Cardiac fibroblast (primary cell): ENCODE measurements at regions not wholly inside any gene's neighbourhood (a gene's known extent, or its start where the extent isn't known, plus 50 kb on each side); places are given as distances from the start of the nearest gene placed in this dataset.
"Not testable (repeated sequence)": the region's sequence is repeated elsewhere in the genome, so short reads cannot be mapped to it uniquely, and the experiment has no call there.

Source experiments
- DNase-seq, 2 donors: peaks; one replicate each; pipeline versions ENCODE4 v3.0.0 to v3.0.0-alpha.2; 2010; ENCODE audit warnings: low read depth in 2 of 2
- H3K4me3 ChIP-seq, 2 donors: replicated peaks in 1 of 2; 1 replicate in 1 of 2; 2 replicates in 1 of 2; pipeline ENCODE4 v1.5.1; 2011; ENCODE audit warnings: low read depth in 2 of 2, low read length in 2 of 2, mild to moderate bottlenecking in 2 of 2, moderate library complexity in 1 of 2
- CTCF ChIP-seq: IDR thresholded peaks from one replicate; pipeline ENCODE4 v1.5.1; 2011; ENCODE audit warnings: low read depth, mild to moderate bottlenecking, low read length, inconsistent platforms

GRCh38 chr5:136764601-136765000, 399.3 kb upstream of the TRPC7 start:
- DNase-seq = no peak
- TF ChIP-seq CTCF = no peak
- H3K4me3 ChIP-seq = no peak overlapping the region

DNA sequence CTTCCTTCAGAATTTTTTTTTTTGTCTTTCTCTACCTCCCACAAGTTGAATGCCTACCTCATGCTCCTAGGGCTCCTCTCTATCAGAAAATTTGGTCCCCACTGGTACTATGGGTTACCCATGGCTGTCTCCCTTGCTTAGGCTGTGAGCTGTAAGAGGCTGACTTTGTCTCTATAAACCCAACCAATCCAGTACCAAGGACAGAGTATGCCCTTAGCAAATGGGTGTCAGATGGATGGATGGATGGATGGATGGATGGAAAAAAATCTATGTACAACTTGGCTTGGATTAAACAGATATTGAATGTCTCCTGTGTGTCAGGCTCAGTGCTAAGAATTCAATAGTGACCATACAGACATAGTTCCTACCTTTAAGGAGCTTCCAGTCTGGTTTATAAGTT, 398.2 kb upstream of the TRPC7 start:
- TF ChIP-seq CTCF = no peak
- no peak overlapping the region for H3K4me3 ChIP-seq

GRCh38 chr5:136754216-136754615, 388.9 kb upstream of the TRPC7 start:
- no peak overlapping the region for H3K4me3 ChIP-seq

More for the DNA sequence above, 398.2 kb upstream of the TRPC7 start:
- no peak for DNase-seq

DNA sequence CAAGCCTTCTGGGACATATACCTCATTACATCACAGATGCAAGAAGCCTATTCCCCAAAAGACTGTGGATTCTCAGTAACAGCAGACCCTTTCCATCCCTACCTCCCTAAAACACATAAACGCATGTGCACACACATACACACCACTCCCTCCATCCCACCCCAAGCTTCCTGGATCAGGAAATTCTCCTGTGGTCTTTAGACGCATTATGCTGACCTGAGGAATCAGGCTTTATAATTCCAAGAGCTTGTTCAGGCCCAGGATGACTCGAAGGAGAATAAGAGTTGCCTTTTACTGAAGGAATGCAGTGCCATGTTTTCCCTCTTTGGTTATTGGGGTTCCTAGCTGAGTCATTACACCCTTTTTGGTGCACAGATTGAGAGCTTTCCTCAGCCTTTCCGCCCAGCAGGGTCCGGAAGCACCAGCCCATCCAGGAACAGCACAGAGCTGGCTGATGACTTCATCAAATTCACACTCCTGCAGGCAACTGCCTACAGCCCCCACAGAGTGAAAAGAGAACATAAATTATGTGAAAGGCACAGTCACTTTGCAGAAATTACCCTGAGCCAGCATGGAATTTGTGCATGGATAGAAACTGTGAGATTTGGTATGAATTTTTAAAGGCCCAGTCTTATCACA, 385.0 kb upstream of the TRPC7 start:
- H3K4me3 ChIP-seq = no peak overlapping the region
- no peak for DNase-seq
- no peak for TF ChIP-seq CTCF

More at GRCh38 chr5:136754216-136754615, 388.9 kb upstream of the TRPC7 start:
- TF ChIP-seq CTCF = no peak
- no peak for DNase-seq

DNA sequence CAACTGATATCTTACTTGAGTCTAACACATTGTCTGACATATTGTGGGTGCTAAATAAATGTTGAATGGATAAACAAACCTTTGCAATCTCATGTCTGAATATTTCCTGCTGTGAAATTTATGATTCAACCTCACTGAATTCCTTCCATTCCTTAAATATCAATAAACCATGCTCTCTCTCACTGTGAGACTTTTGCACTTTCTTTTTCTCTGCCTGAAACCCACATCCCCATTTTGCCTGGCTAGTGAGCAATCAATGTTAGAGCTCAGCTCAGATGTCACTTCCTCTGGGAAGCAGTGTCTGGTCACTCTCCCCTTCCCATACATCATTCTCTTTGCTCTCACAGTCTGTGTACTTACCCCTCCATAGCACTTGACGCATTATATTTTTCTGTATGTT, 383.7 kb upstream of the TRPC7 start:
- TF ChIP-seq CTCF = no peak
- no peak for DNase-seq
- H3K4me3 ChIP-seq = no peak overlapping the region

- no peak overlapping the region for H3K4me3 ChIP-seq
- no peak for TF ChIP-seq CTCF
- no peak for DNase-seq
These were observed 377.7 kb upstream of the TRPC7 start for GRCh38 chr5:136743052-136743451.

DNA sequence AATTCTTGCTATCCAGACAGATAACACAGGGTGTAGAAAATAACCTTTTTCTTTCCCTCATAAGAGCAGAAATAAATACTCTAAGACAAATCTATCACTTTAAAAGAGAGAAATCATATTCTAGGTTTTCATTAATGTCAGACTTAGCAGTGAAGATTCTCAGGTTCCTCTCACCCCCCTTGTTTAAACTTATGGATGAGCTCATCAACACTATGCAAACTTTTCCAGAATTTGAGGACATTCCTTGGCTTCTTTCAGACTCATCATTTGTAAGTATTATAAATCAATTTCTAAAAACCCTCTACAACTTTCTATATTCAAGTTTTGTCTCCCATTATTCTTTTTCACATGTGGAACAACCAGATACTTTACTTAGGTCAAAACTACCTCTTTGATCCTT, 374.9 kb upstream of the TRPC7 start:
- TF ChIP-seq CTCF = no peak
- no peak overlapping the region for H3K4me3 ChIP-seq
- DNase-seq = no peak

DNA sequence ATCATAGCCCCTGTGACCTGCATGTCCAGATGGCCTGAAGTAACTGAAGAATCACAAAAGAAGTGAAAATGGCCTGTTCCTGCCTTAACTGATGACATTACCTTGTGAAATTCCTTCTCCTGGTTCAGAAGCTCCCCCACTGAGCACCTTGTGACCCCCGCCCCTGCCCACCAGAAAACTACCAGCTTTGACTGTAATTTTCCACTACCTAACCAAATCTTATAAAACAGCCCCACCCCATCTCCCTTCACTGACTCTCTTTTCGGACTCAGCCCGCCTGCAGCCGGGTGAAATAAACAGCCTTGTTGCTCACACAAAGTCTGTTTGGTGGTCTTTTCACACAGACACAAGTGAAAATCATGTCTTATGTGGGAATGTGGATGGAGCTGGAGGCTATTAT, 373.9 kb upstream of the TRPC7 start:
- DNase-seq, H3K4me3 ChIP-seq: not testable (repeated sequence)
